HepG2 (cell line): ENCODE measurements at regions not wholly inside any gene's neighbourhood (a gene's known extent, or its start where the extent isn't known, plus 50 kb on each side); places are given as distances from the start of the nearest gene placed in this dataset.

Experiments used
- ATAC-seq: fragments of 200-7000 bp; cut with Tn5 transposase; 3 replicates; pipeline ENCODE4 v1.9.1; 2020; ENCODE audit warnings: mild to moderate bottlenecking, moderate library complexity
- BruUV-seq: library from RNA; stranded (reverse); fragments of 400-500 nt; replicated peaks from 2 replicates; lab custom pipeline; 2021; lab: Mats Ljungman, UMichigan
- CTCF ChIA-PET: fragments of 300-600 bp; formaldehyde crosslinking; extraction: SDS; loops from one replicate; lab custom pipeline; 2021; ENCODE audit warnings: low total read pairs, inconsistent platforms, low intra/inter-chr PET ratio; lab: Yijun Ruan, JAX
- POLR2A ChIA-PET: fragments of 350-600 bp; sonication (Branson Sonifier 250); formaldehyde crosslinking; loops from one replicate; lab custom pipeline; 2020; ENCODE audit warnings: antibody characterized with exemption, inconsistent platforms; lab: Yijun Ruan, JAX
- DNase-seq: peaks from one replicate; pipeline ENCODE4 v3.0.0-alpha.2; 2015; ENCODE audit warnings: low spot score
- FAIRE-seq: peaks from 3 replicates; lab custom pipeline; 2011; peaks lifted over from hg19 to GRCh38; lab: Jason Lieb, UNC
- H2AFZ ChIP-seq: one replicate; pipeline ENCODE4 v1.6.1; 2011; ENCODE audit warnings: low read length, inconsistent platforms
- H3K27ac ChIP-seq: fragments of 300-600 bp; 3 replicates; pipeline ENCODE4 v1.8.0; 2011; ENCODE audit warnings: mixed run types, mild to moderate bottlenecking, mixed read lengths, low read length, inconsistent platforms; ENCODE audit not compliant: insufficient read depth; ENCODE audit errors: extremely low read length
- H3K27me3 ChIP-seq, 2 experiments: fragments of 200-600 bp in 1 of 2; 2 replicates in 1 of 2; 3 replicates in 1 of 2; pipeline versions ENCODE4 v1.6.0 to v1.8.0; 2011; ENCODE audit warnings: low read length in 2 of 2, mild to moderate bottlenecking in 2 of 2, moderate library complexity in 2 of 2, inconsistent platforms in 1 of 2; ENCODE audit not compliant: insufficient read depth in 2 of 2, control insufficient read depth in 1 of 2
- H3K36me3 ChIP-seq, 2 experiments: fragments of 200-600 bp in 1 of 2; replicated peaks in 1 of 2; 2 replicates in 1 of 2; 3 replicates in 1 of 2; pipeline versions ENCODE4 v1.5.1 to v1.8.0; 2011; ENCODE audit warnings: low read length in 2 of 2, inconsistent platforms in 1 of 2; ENCODE audit not compliant: insufficient read depth in 2 of 2, control insufficient read depth in 1 of 2
- H3K4me1 ChIP-seq: 2 replicates; pipeline ENCODE4 v1.5.1; 2012; ENCODE audit warnings: low read length, inconsistent platforms; ENCODE audit not compliant: insufficient read depth
- H3K4me2 ChIP-seq: 2 replicates; pipeline ENCODE4 v1.6.0; 2011; ENCODE audit warnings: low read depth, low read length, inconsistent platforms
- H3K4me3 ChIP-seq, 3 experiments: fragments of 200-600 bp in 1 of 3; sonication (generic), shearing (Covaris generic) in 1 of 3; replicated peaks in 1 of 3; 2 replicates each; pipeline ENCODE4 v1.5.1; 2011 to 2016; ENCODE audit warnings: low read length in 3 of 3, inconsistent platforms in 2 of 3, low read depth in 2 of 3, mild to moderate bottlenecking in 2 of 3, control low read depth in 1 of 3, mixed read lengths in 1 of 3; ENCODE audit not compliant: insufficient read depth in 1 of 3
- H3K79me2 ChIP-seq: one replicate; pipeline ENCODE4 v1.6.1; 2011; ENCODE audit warnings: low read length, inconsistent platforms; ENCODE audit not compliant: insufficient read depth
- H3K9ac ChIP-seq: 2 replicates; pipeline ENCODE4 v1.6.0; 2011; ENCODE audit warnings: mild to moderate bottlenecking, low read depth, low read length, inconsistent platforms; ENCODE audit not compliant: insufficient read depth
- H3K9me3 ChIP-seq: 2 replicates; pipeline ENCODE4 v1.5.1; 2012; ENCODE audit warnings: mild to moderate bottlenecking, low read length
- H4K20me1 ChIP-seq: 2 replicates; pipeline ENCODE4 v1.6.0; 2011; ENCODE audit warnings: inconsistent platforms, mild to moderate bottlenecking, low read length, moderate library complexity; ENCODE audit not compliant: insufficient read depth
- GATA4 ChIP-seq: sonication (generic); IDR thresholded peaks from 2 replicates; pipeline ENCODE4 v1.6.1; 2016; ENCODE audit warnings: antibody characterized with exemption, low read depth, borderline replicate concordance
- HMG20B ChIP-seq: conservative IDR thresholded peaks from 2 replicates; pipeline ENCODE4 v1.6.1; 2016; ENCODE audit warnings: missing genetic modification reagents, missing compliant biosample characterization
- ISX ChIP-seq: sonication (generic); formaldehyde crosslinking; conservative IDR thresholded peaks from 2 replicates; pipeline ENCODE4 v1.5.0; 2020; ENCODE audit warnings: missing genetic modification reagents
- NCOA1 ChIP-seq: sonication (generic); formaldehyde crosslinking; IDR thresholded peaks from 2 replicates; pipeline ENCODE4 v1.9.0; 2021; ENCODE audit warnings: missing genetic modification reagents
- NFYC ChIP-seq: IDR thresholded peaks from 2 replicates; pipeline ENCODE4 v1.6.1; 2016; ENCODE audit warnings: missing genetic modification reagents, missing compliant biosample characterization
- RFXAP ChIP-seq: sonication (generic); formaldehyde crosslinking; IDR thresholded peaks from 2 replicates; pipeline ENCODE4 v1.4.0; 2020; ENCODE audit warnings: missing genetic modification reagents, borderline replicate concordance
- ZC3H4 ChIP-seq: sonication (generic); formaldehyde crosslinking; IDR thresholded peaks from 2 replicates; pipeline ENCODE4 v1.4.0; 2020; ENCODE audit warnings: missing genetic modification reagents, borderline replicate concordance
- ZNF510 ChIP-seq: sonication (generic); formaldehyde crosslinking; IDR thresholded peaks from 2 replicates; pipeline ENCODE4 v1.4.0; 2020; ENCODE audit warnings: low read depth, mild to moderate bottlenecking, missing genetic modification reagents
- WGBS: methylation state at CpG from one replicate; pipeline ENCODE4 v1.1.6; 2017; ENCODE audit warnings: low lambda C conversion rate; 5-methylcytosine and 5-hydroxymethylcytosine counted together
- in situ Hi-C: cut with HindIII; loops from 2 replicates; pipeline ENCODE4 v1.10.0; 2017; ENCODE audit warnings: low pct_unique_long_range_greater_than_20kb; ENCODE audit not compliant: extremely low pct_ligation_motif_present
- intact Hi-C: fragments of 100-400 bp; cut with micrococcal nuclease; formaldehyde crosslinking; loops from one replicate; pipeline ENCODE4 v1.10.0; 2022; ENCODE audit not compliant: unreplicated experiment
- TF ChIP-seq, protein P1 (sequence below), 2 experiments: IDR thresholded peaks; 2 replicates each; pipeline ENCODE4 v1.6.1; 2011 to 2012; ENCODE audit warnings: low read length in 2 of 2, borderline replicate concordance in 1 of 2, low read depth in 1 of 2, mild to moderate bottlenecking in 1 of 2, moderate library complexity in 1 of 2

DNA sequence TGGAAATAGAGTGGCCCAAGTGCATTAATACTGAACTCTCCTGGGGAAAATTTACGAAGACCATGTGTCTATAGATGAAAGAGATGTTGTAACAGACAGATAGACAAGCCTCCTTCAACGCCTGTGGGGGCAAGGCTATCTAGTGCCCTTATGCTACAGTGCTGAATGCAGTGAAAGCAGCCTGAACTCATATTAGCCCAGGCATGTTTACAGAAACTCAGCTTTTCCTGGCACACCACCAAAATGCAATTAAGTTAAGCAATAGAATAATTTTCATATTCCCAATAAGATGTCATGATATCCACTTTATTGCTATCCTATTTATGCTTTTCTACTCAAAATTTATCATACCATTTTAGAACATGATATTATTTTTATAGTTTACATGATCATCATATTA lies 277.0 kb downstream of the DIRAS2 start:
- intact Hi-C loops (no loop called here), in situ Hi-C loops (no loop called here)
- Histone ChIP-seq H3K9ac (no peak overlapping the region), H3K27me3 (no peaks in the 10 kb centered on the region), H3K4me1 (no peaks in the 10 kb centered on the region), H3K36me3 (no peaks in the 10 kb centered on the region), H3K9me3 (no peaks in the 10 kb centered on the region), H4K20me1 (no peaks in the 10 kb centered on the region), H3K79me2 (no peaks in the 10 kb centered on the region), H2AFZ (no peak overlapping the region), H3K4me3 (no peak overlapping the region), H3K4me2 (no peak overlapping the region), H3K27ac (no peak overlapping the region)
- ATAC-seq (no peak), DNase-seq (no peak), FAIRE-seq (no peak)
- CTCF ChIA-PET = no interaction called here
- POLR2A ChIA-PET = no interaction called here
- TF ChIP-seq, protein P1, sequence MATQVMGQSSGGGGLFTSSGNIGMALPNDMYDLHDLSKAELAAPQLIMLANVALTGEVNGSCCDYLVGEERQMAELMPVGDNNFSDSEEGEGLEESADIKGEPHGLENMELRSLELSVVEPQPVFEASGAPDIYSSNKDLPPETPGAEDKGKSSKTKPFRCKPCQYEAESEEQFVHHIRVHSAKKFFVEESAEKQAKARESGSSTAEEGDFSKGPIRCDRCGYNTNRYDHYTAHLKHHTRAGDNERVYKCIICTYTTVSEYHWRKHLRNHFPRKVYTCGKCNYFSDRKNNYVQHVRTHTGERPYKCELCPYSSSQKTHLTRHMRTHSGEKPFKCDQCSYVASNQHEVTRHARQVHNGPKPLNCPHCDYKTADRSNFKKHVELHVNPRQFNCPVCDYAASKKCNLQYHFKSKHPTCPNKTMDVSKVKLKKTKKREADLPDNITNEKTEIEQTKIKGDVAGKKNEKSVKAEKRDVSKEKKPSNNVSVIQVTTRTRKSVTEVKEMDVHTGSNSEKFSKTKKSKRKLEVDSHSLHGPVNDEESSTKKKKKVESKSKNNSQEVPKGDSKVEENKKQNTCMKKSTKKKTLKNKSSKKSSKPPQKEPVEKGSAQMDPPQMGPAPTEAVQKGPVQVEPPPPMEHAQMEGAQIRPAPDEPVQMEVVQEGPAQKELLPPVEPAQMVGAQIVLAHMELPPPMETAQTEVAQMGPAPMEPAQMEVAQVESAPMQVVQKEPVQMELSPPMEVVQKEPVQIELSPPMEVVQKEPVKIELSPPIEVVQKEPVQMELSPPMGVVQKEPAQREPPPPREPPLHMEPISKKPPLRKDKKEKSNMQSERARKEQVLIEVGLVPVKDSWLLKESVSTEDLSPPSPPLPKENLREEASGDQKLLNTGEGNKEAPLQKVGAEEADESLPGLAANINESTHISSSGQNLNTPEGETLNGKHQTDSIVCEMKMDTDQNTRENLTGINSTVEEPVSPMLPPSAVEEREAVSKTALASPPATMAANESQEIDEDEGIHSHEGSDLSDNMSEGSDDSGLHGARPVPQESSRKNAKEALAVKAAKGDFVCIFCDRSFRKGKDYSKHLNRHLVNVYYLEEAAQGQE (IDR thresholded peaks at IDR 0.05; ENCODE audit: borderline replicate concordance in 1 of 2, low read depth in 1 of 2, low read length in 2 of 2) = no peak
- no peak for TF ChIP-seq ZNF510 (CRISPR knock-in tag)
- WGBS = 4% methylated on average over 2 of the region's 2 CpGs
- no TSS peak for BruUV-seq

DNA sequence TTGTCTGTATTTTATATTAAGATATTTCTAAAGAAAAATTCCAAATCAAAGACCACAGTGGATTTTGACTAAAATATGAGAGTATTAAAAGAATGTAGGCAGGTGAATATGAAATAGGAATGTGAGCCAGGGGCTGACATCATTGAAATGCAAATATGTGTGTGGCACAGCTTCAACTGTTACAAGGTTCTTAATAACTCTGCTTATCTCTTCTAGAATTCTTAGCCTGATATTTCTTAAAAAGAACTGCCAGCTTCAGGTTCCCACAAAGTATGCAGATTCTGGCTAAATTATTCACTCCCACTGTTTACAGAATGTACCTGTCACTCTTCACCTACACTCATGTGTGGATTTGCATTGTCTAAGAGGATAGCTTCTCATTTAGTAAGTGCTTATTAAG lies 274.4 kb downstream of the DIRAS2 start:
- FAIRE-seq = no peak

More for the DNA sequence above, 274.4 kb downstream of the DIRAS2 start:
- Histone ChIP-seq H3K4me1 (no peaks in the 10 kb centered on the region), H3K79me2 (no peaks in the 10 kb centered on the region), H3K9ac (no peak overlapping the region), H3K27ac (no peak overlapping the region), H3K4me2 (no peak overlapping the region), H3K9me3 (no peaks in the 10 kb centered on the region), H3K36me3 (no peaks in the 10 kb centered on the region), H4K20me1 (no peaks in the 10 kb centered on the region), H2AFZ (no peak overlapping the region), H3K27me3 (no peaks in the 10 kb centered on the region), H3K4me3 (no peak overlapping the region)
- DNase-seq = no peak
- POLR2A ChIA-PET = no interaction called here
- ATAC-seq = no peak
- in situ Hi-C loops (no loop called here), intact Hi-C loops (no loop called here)
- BruUV-seq = no TSS peak
- CTCF ChIA-PET = no interaction called here
- no peak for TF ChIP-seq ISX (CRISPR knock-in tag)
- TF ChIP-seq RFXAP (CRISPR knock-in tag) = no peak
- no peak for TF ChIP-seq ZC3H4
- no peak for TF ChIP-seq GATA4
- TF ChIP-seq NFYC (CRISPR knock-in tag) = no peak
- TF ChIP-seq HMG20B (CRISPR knock-in tag) = no peak
- TF ChIP-seq NCOA1 (CRISPR knock-in tag) = no peak
